H1 (cell line): ENCODE measurements at regions not wholly inside any gene's neighbourhood (a gene's known extent, or its start where the extent isn't known, plus 50 kb on each side); places are given as distances from the start of the nearest gene placed in this dataset.

Experiments
- CTCF ChIA-PET: fragments of 300-600 bp; sonication (Branson Sonifier 250); formaldehyde crosslinking; loops from one replicate; lab custom pipeline; 2021; ENCODE audit not compliant: partially characterized antibody; lab: Charles Lee
- POLR2A ChIA-PET: fragments of 300-600 bp; sonication (Branson Sonifier 250); formaldehyde crosslinking; loops from one replicate; lab custom pipeline; 2021; ENCODE audit warnings: inconsistent platforms; ENCODE audit not compliant: partially characterized antibody; lab: Charles Lee
- DNase-seq, 2 experiments: peaks; one replicate each; pipeline versions ENCODE4 v3.0.0 to v3.0.0-alpha.2; 2010 to 2022; ENCODE audit warnings: low spot score in 2 of 2, low read depth in 1 of 2, mixed read lengths in 1 of 2
- FAIRE-seq: peaks from 2 replicates; lab custom pipeline; 2011; peaks lifted over from hg19 to GRCh38; lab: Jason Lieb, UNC
- H2AFZ ChIP-seq: 2 replicates; pipeline ENCODE4 v1.8.1; 2012; ENCODE audit warnings: low read length, inconsistent platforms
- H2AK5ac ChIP-seq: 2 replicates; pipeline ENCODE4 v1.6.1; 2013; ENCODE audit warnings: low read depth, low read length
- H2BK120ac ChIP-seq: replicated peaks from 2 replicates; pipeline ENCODE3; 2013; ENCODE audit warnings: low read depth, low read length, inconsistent platforms
- H2BK12ac ChIP-seq: 2 replicates; pipeline ENCODE4 v1.6.1; 2013; ENCODE audit warnings: low read depth, low read length
- H2BK15ac ChIP-seq: 2 replicates; pipeline ENCODE4 v1.6.1; 2013; ENCODE audit warnings: low read length
- H2BK20ac ChIP-seq: 2 replicates; pipeline ENCODE4 v1.6.1; 2013; ENCODE audit warnings: low read length
- H2BK5ac ChIP-seq: 2 replicates; pipeline ENCODE4 v1.6.1; 2013; ENCODE audit warnings: low read depth, low read length
- H3K14ac ChIP-seq: 2 replicates; pipeline ENCODE4 v1.6.1; 2013; ENCODE audit warnings: inconsistent platforms; ENCODE audit not compliant: insufficient read length
- H3K18ac ChIP-seq: 2 replicates; pipeline ENCODE4 v1.6.1; 2013; ENCODE audit warnings: low read length; ENCODE audit errors: extremely low read depth
- H3K23ac ChIP-seq: 2 replicates; pipeline ENCODE4 v1.6.1; 2013; ENCODE audit warnings: inconsistent platforms; ENCODE audit not compliant: insufficient read length
- H3K23me2 ChIP-seq: 2 replicates; pipeline ENCODE4 v1.6.1; 2013; ENCODE audit warnings: low read depth, low read length
- H3K27ac ChIP-seq: 2 replicates; pipeline ENCODE4 v1.6.1; 2011; ENCODE audit warnings: low read depth, low read length, inconsistent platforms
- H3K27me3 ChIP-seq, 4 experiments: replicated peaks in 1 of 4; 1 replicate in 1 of 4; 2 replicates in 3 of 4; pipeline versions ENCODE4 v1.6.1 to v1.8.1; 2011 to 2013; ENCODE audit warnings: low read length in 3 of 4, mild to moderate bottlenecking in 3 of 4, inconsistent platforms in 2 of 4, mixed read lengths in 2 of 4, moderate library complexity in 1 of 4; ENCODE audit not compliant: control insufficient read depth in 3 of 4, insufficient read depth in 3 of 4; ENCODE audit errors: extremely low read depth in 1 of 4
- H3K36me3 ChIP-seq, 4 experiments: 2 replicates each; pipeline versions ENCODE4 v1.6.1 to v1.8.1; 2011 to 2013; ENCODE audit warnings: mild to moderate bottlenecking in 4 of 4, low read length in 3 of 4, moderate library complexity in 2 of 4, control low read depth in 1 of 4, inconsistent platforms in 1 of 4; ENCODE audit not compliant: insufficient read depth in 4 of 4, control insufficient read depth in 2 of 4
- H3K4ac ChIP-seq: replicated peaks from 2 replicates; pipeline ENCODE3; 2013; ENCODE audit warnings: low read length, low read depth, mixed read lengths, inconsistent platforms; ENCODE audit not compliant: insufficient read length
- H3K4me1 ChIP-seq, 4 experiments: replicated peaks in 1 of 4; 1 replicate in 1 of 4; 2 replicates in 3 of 4; pipeline versions ENCODE4 v1.6.1 to v1.8.1; 2011 to 2013; ENCODE audit warnings: low read length in 3 of 4, inconsistent platforms in 2 of 4, mixed read lengths in 1 of 4; ENCODE audit not compliant: insufficient read depth in 4 of 4, control insufficient read depth in 3 of 4
- H3K4me2 ChIP-seq, 2 experiments: 2 replicates each; pipeline versions ENCODE4 v1.6.1 to v1.8.1; 2011 to 2013; ENCODE audit warnings: low read depth in 2 of 2, low read length in 2 of 2, control low read depth in 1 of 2, inconsistent platforms in 1 of 2, mild to moderate bottlenecking in 1 of 2; ENCODE audit not compliant: insufficient read depth in 1 of 2
- H3K4me3 ChIP-seq, 4 experiments: fragments of 200-600, 300-600 bp in 1 of 4; sonication (generic), shearing (Covaris generic), sonication (Bioruptor Twin) in 1 of 4; 2 replicates each; pipeline versions ENCODE4 v1.5.1 to v1.8.1; 2011 to 2016; ENCODE audit warnings: low read length in 4 of 4, low read depth in 3 of 4, control low read depth in 2 of 4, inconsistent platforms in 2 of 4, mild to moderate bottlenecking in 2 of 4, mixed read lengths in 1 of 4, moderate library complexity in 1 of 4; ENCODE audit not compliant: insufficient read depth in 2 of 4; ENCODE audit errors: extremely low read depth in 1 of 4
- H3K56ac ChIP-seq: replicated peaks from 2 replicates; pipeline ENCODE3; 2013; ENCODE audit warnings: low read depth, mild to moderate bottlenecking, mixed read lengths, low read length, inconsistent platforms; ENCODE audit not compliant: insufficient read length
- H3K79me1 ChIP-seq: 2 replicates; pipeline ENCODE4 v1.6.1; 2013; ENCODE audit warnings: low read depth, low read length, control low read depth
- H3K79me2 ChIP-seq, 2 experiments: 2 replicates each; pipeline versions ENCODE4 v1.6.1 to v1.8.1; 2012 to 2013; ENCODE audit warnings: low read length in 2 of 2, mild to moderate bottlenecking in 2 of 2, inconsistent platforms in 1 of 2; ENCODE audit not compliant: insufficient read depth in 2 of 2, control insufficient read depth in 1 of 2
- H3K9ac ChIP-seq, 4 experiments: replicated peaks in 1 of 4; 1 replicate in 1 of 4; 2 replicates in 3 of 4; pipeline versions ENCODE4 v1.6.1 to v1.8.1; 2011 to 2013; ENCODE audit warnings: low read depth in 3 of 4, low read length in 3 of 4, control low read depth in 2 of 4, mild to moderate bottlenecking in 2 of 4, moderate library complexity in 2 of 4, inconsistent platforms in 1 of 4; ENCODE audit errors: extremely low read depth in 1 of 4
- H3K9me3 ChIP-seq, 2 experiments: 2 replicates each; pipeline versions ENCODE4 v1.6.1 to v1.8.1; 2012 to 2013; ENCODE audit warnings: mild to moderate bottlenecking in 2 of 2, moderate library complexity in 2 of 2, control low read depth in 1 of 2, inconsistent platforms in 1 of 2, low read depth in 1 of 2, low read length in 1 of 2, mixed read lengths in 1 of 2; ENCODE audit not compliant: insufficient read depth in 2 of 2
- H4K20me1 ChIP-seq, 2 experiments: replicated peaks in 1 of 2; 2 replicates each; pipeline versions ENCODE3 to v1.8.1; 2011 to 2013; ENCODE audit warnings: inconsistent platforms in 2 of 2, low read length in 2 of 2, mild to moderate bottlenecking in 1 of 2; ENCODE audit not compliant: insufficient read depth in 2 of 2, control insufficient read depth in 1 of 2
- H4K5ac ChIP-seq: 2 replicates; pipeline ENCODE4 v1.6.1; 2013; ENCODE audit warnings: low read length, low read depth, mixed read lengths, inconsistent platforms; ENCODE audit not compliant: insufficient read length
- H4K8ac ChIP-seq: 2 replicates; pipeline ENCODE4 v1.8.0; 2013; ENCODE audit warnings: mild to moderate bottlenecking, moderate library complexity, low read length, inconsistent platforms; ENCODE audit not compliant: insufficient read depth; ENCODE audit errors: extremely low read depth
- H4K91ac ChIP-seq: replicated peaks from 2 replicates; pipeline ENCODE3; 2013; ENCODE audit warnings: low read length, mixed read lengths, inconsistent platforms; ENCODE audit not compliant: insufficient read length
- BCL11A ChIP-seq, 2 experiments: IDR thresholded peaks; one replicate each; pipeline ENCODE4 v1.6.1; 2011; ENCODE audit warnings: low read depth in 2 of 2, low read length in 2 of 2, mild to moderate bottlenecking in 2 of 2
- FOSL1 ChIP-seq: IDR thresholded peaks from 2 replicates; pipeline ENCODE4 v1.6.1; 2011; ENCODE audit warnings: mild to moderate bottlenecking, low read depth, low read length, moderate library complexity; ENCODE audit not compliant: insufficient read depth
- KDM1A ChIP-seq: fragments of 200-600, 300-600 bp; sonication (generic); IDR thresholded peaks from 2 replicates; pipeline ENCODE4 v1.7.1; 2016; ENCODE audit warnings: mild to moderate bottlenecking, low read length, borderline replicate concordance
- NRF1 ChIP-seq: IDR thresholded peaks from 2 replicates; pipeline ENCODE4 v1.6.1; 2011; ENCODE audit warnings: mild to moderate bottlenecking, low read depth, low read length, improper control_type of control experiment
- RFX5 ChIP-seq: IDR thresholded peaks from 2 replicates; pipeline ENCODE4 v1.6.1; 2011; ENCODE audit warnings: low read depth, low read length, improper control_type of control experiment, borderline replicate concordance
- RXRA ChIP-seq: IDR thresholded peaks from 2 replicates; pipeline ENCODE4 v1.6.1; 2011; ENCODE audit warnings: low read depth, mild to moderate bottlenecking, low read length, moderate library complexity; ENCODE audit not compliant: insufficient read depth
- SIX5 ChIP-seq: IDR thresholded peaks from 2 replicates; pipeline ENCODE4 v1.6.1; 2011; ENCODE audit warnings: mild to moderate bottlenecking, low read depth, low read length

DNA sequence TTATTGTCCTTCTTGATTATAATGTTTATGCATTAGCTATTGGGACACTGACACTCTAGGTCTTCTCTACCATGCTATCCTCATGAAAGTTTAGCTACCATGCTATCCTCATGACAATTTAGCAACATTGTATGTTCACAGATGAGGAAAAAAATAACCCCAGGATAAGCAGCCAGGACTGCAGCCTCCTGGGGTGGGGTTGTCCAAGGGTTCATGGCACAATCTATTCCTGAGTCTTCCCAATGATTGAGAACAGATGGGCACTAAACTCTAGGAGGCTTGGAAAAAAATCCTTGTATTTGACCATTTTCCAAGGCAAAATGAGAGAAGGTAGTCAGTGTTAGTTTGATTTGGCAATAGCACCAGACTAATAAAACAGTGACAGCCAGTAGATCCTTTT lies 619.8 kb upstream of the LCORL start:
- Histone ChIP-seq H3K14ac (no peak overlapping the region), H2BK5ac (no peak overlapping the region), H2BK120ac (no peak overlapping the region), H4K20me1 (no peaks in the 10 kb centered on the region), H3K23ac (no peak overlapping the region), H4K5ac (no peak overlapping the region), H3K79me1 (no peaks in the 10 kb centered on the region), H4K8ac (no peak overlapping the region), H3K36me3 (no peaks in the 10 kb centered on the region), H3K27me3 (no peaks in the 10 kb centered on the region), H2AK5ac (no peak overlapping the region), H2BK12ac (no peak overlapping the region), H3K23me2 (peaks cover 2% of the 10 kb centered on the region; the same call in 1 of the 2 replicates), H4K91ac (no peak overlapping the region), H3K4ac (no peak overlapping the region), H3K56ac (no peak overlapping the region), H2AFZ (no peak overlapping the region), H2BK15ac (no peak overlapping the region), H2BK20ac (no peak overlapping the region), H3K79me2 (no peaks in the 10 kb centered on the region), H3K9me3 (no peaks in the 10 kb centered on the region), H3K9ac (no peak overlapping the region), H3K18ac (no peak overlapping the region), H3K4me3 (no peak overlapping the region), H3K4me2 (no peak overlapping the region), H3K27ac (no peak overlapping the region), H3K4me1 (no peaks in the 10 kb centered on the region; a peak in 1 of 7 replicates)
- no peak for FAIRE-seq
- POLR2A ChIA-PET: no interaction called here
- DNase-seq: no peak
- TF ChIP-seq RFX5: no peak
- no peak for TF ChIP-seq NRF1
- no peak for TF ChIP-seq BCL11A (IDR thresholded peaks at IDR 0.05; ENCODE audit: low read depth in 2 of 2, low read length in 2 of 2)
- TF ChIP-seq RXRA: no peak
- TF ChIP-seq SIX5: no peak
- no peak for TF ChIP-seq KDM1A
- no peak for TF ChIP-seq FOSL1
- CTCF ChIA-PET: interaction anchor here (1.0 kb wide), 1 partner anchor 10 kb away, joined by 3 read pairs; no protein-coding TSS in a partner anchor
